Testis (tissue), 2 donors: ENCODE measurements at regions not wholly inside any gene's neighbourhood (a gene's known extent, or its start where the extent isn't known, plus 50 kb on each side); places are given as distances from the start of the nearest gene placed in this dataset.

Experiments
- CTCF ChIP-seq, 3 experiments: fragments of 450-650 bp in 2 of 3; fragments of 200-600 bp in 1 of 3; sonication (generic) in 1 of 3; IDR thresholded peaks; one replicate each; pipeline ENCODE4 v1.5.1; 2016 to 2019; ENCODE audit warnings: antibody characterized with exemption in 3 of 3, mild to moderate bottlenecking in 2 of 3, moderate library complexity in 1 of 3
- POLR2A ChIP-seq: fragments of 450-650 bp; IDR thresholded peaks from one replicate; pipeline ENCODE4 v1.6.1; 2017; ENCODE audit warnings: antibody characterized with exemption, mild to moderate bottlenecking, moderate library complexity

- no peak for TF ChIP-seq CTCF (IDR thresholded peaks at IDR 0.05)
- no peak for TF ChIP-seq POLR2A
Measured at GRCh38 chr10:33066558-33067236, 108.7 kb upstream of the ITGB1 start.
